OCI-LY3 (cell line): ENCODE measurements at regions not wholly inside any gene's neighbourhood (a gene's known extent, or its start where the extent isn't known, plus 50 kb on each side); places are given as distances from the start of the nearest gene placed in this dataset.

Experiments used
- EZH2phosphoT487 ChIP-seq: fragments of 200-600 bp; shearing (Covaris generic); IDR thresholded peaks from 2 replicates; pipeline ENCODE4 v1.6.1; 2018; ENCODE audit warnings: antibody characterized with exemption, mixed run types, low read depth
- TF ChIP-seq, protein P1 (sequence below): fragments of 200-600, 300-600 bp; sonication (generic); IDR thresholded peaks from 2 replicates; pipeline ENCODE4 v1.5.1; 2014; ENCODE audit warnings: antibody characterized with exemption, low read length, low read depth

DNA sequence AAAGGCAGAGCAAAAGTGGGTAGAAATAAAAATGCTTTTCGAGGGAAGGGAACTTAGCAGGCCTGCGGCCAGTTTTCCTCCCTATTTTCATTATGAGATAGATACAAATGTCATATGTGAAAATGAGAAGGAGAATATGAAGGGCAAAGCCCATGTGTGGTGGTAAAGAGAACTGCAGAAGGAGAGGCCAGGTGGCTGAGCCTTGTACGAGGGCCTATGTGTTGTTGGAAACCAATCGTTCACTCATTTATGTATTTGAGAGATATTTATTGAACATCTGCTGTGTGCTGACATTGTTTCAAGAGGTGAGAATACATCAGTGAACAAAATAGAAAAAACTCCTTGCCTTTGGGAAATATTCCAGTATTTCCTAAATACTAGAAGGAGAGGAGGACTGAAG lies 147.7 kb downstream of the SH3BGRL2 start:
- TF ChIP-seq, protein P1, sequence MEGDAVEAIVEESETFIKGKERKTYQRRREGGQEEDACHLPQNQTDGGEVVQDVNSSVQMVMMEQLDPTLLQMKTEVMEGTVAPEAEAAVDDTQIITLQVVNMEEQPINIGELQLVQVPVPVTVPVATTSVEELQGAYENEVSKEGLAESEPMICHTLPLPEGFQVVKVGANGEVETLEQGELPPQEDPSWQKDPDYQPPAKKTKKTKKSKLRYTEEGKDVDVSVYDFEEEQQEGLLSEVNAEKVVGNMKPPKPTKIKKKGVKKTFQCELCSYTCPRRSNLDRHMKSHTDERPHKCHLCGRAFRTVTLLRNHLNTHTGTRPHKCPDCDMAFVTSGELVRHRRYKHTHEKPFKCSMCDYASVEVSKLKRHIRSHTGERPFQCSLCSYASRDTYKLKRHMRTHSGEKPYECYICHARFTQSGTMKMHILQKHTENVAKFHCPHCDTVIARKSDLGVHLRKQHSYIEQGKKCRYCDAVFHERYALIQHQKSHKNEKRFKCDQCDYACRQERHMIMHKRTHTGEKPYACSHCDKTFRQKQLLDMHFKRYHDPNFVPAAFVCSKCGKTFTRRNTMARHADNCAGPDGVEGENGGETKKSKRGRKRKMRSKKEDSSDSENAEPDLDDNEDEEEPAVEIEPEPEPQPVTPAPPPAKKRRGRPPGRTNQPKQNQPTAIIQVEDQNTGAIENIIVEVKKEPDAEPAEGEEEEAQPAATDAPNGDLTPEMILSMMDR = no peak
- TF ChIP-seq EZH2phosphoT487 = no peak
